Endothelial cell of umbilical vein (primary cell): ENCODE measurements at regions not wholly inside any gene's neighbourhood (a gene's known extent, or its start where the extent isn't known, plus 50 kb on each side); places are given as distances from the start of the nearest gene placed in this dataset.

Experiments
- CTCF ChIP-seq, 2 donors: IDR thresholded peaks; 1 replicate in 1 of 2; 2 replicates in 1 of 2; pipeline ENCODE4 v1.5.1; 2011; ENCODE audit warnings: low read length in 2 of 2, mild to moderate bottlenecking in 2 of 2, moderate library complexity in 2 of 2, control low read depth in 1 of 2, inconsistent platforms in 1 of 2, low read depth in 1 of 2; ENCODE audit not compliant: insufficient read depth in 1 of 2; ENCODE audit errors: extremely low read depth in 1 of 2
- EZH2 ChIP-seq: IDR thresholded peaks from 2 replicates; pipeline ENCODE4 v1.6.1; 2012; ENCODE audit warnings: borderline replicate concordance, low read depth, mild to moderate bottlenecking, moderate library complexity, low read length, inconsistent platforms; ENCODE audit not compliant: severe bottlenecking
- FOS ChIP-seq: IDR thresholded peaks from 2 replicates; pipeline ENCODE4 v1.6.1; 2011; ENCODE audit warnings: mild to moderate bottlenecking, low read length, moderate library complexity, borderline replicate concordance; ENCODE audit not compliant: insufficient read depth
- GATA2 ChIP-seq: IDR thresholded peaks from 2 replicates; pipeline ENCODE4 v1.7.0; 2011; ENCODE audit warnings: low read depth, mild to moderate bottlenecking, moderate library complexity, mixed read lengths, low read length; ENCODE audit not compliant: insufficient read length, insufficient read depth
- JUN ChIP-seq: IDR thresholded peaks from 2 replicates; pipeline ENCODE4 v1.6.1; 2011; ENCODE audit warnings: borderline replicate concordance, low read depth; ENCODE audit not compliant: insufficient read length, insufficient read depth
- MAX ChIP-seq: IDR thresholded peaks from 2 replicates; pipeline ENCODE4 v1.6.1; 2011; ENCODE audit not compliant: insufficient read depth, insufficient read length
- MYC ChIP-seq: IDR thresholded peaks from one replicate; pipeline ENCODE4 v1.6.1; 2011; ENCODE audit warnings: mild to moderate bottlenecking, low read depth, low read length
- POLR2A ChIP-seq: IDR thresholded peaks from 2 replicates; pipeline ENCODE4 v1.6.1; 2012; ENCODE audit warnings: low read depth, mild to moderate bottlenecking, control low read depth, low read length
- POLR2AphosphoS5 ChIP-seq: IDR thresholded peaks from 2 replicates; pipeline ENCODE4 v1.6.1; 2012; ENCODE audit warnings: low read depth, mild to moderate bottlenecking, control low read depth, low read length, moderate library complexity; ENCODE audit not compliant: insufficient read depth

GRCh38 chr3:145681181-145681580 lies 479.8 kb downstream of the PLOD2 start:
- TF ChIP-seq CTCF (IDR thresholded peaks at IDR 0.05; ENCODE audit: extremely low read depth in 1 of 2, insufficient read depth in 1 of 2, low read depth in 1 of 2, low read length in 2 of 2) (no peak), EZH2 (no peak), MAX (no peak), POLR2A (no peak), POLR2AphosphoS5 (no peak), JUN (no peak), MYC (no peak), FOS (no peak), GATA2 (no peak)
